Activated T-cell treated with anti-CD3 and anti-CD28 coated beads for 24 hours (primary cell): ENCODE measurements at regions not wholly inside any gene's neighbourhood (a gene's known extent, or its start where the extent isn't known, plus 50 kb on each side); places are given as distances from the start of the nearest gene placed in this dataset.

ENCODE experiments used
- DNase-seq: peaks from one replicate; pipeline ENCODE4 v3.0.0-alpha.2; 2020; ENCODE audit warnings: low read depth

DNA sequence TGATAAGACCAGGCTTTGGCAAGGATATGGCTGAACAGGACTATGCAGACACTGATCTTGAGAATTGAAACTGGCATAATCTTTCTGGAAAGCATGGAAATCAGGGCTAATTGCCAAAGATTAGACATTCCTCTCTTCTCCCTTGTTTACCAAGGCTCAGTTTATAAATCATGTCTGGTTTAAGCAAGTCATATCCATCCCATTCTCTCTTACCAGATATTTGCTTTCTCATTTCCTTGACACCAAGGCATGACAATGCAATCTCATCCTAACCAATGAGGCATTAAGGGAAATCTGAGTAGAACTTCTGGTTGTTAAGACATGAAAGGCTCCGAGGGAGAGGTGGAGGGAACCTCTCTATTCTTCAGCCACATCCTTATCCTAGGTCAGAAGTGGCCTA is 110.3 kb upstream of the CEP85L start:
- no peak for DNase-seq

DNA sequence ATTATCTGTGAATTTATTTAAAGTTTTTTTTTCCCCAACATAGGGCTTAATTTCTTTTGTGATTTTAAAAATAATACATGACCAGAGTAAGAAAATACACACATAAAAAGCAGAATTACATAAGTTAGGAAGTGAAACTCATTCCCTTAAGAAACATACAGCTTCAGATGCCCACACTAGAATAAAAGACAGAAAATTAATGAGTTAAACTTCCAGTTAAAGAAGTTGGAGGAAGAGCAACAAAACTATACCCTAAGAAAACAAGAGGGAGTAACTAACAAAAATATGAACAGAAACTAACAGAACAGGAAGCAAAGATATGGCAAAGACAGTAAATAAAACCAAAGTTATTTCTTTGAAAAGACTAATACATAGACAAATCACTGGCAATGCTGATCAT is 107.6 kb upstream of the CEP85L start:
- no peak for DNase-seq

DNA sequence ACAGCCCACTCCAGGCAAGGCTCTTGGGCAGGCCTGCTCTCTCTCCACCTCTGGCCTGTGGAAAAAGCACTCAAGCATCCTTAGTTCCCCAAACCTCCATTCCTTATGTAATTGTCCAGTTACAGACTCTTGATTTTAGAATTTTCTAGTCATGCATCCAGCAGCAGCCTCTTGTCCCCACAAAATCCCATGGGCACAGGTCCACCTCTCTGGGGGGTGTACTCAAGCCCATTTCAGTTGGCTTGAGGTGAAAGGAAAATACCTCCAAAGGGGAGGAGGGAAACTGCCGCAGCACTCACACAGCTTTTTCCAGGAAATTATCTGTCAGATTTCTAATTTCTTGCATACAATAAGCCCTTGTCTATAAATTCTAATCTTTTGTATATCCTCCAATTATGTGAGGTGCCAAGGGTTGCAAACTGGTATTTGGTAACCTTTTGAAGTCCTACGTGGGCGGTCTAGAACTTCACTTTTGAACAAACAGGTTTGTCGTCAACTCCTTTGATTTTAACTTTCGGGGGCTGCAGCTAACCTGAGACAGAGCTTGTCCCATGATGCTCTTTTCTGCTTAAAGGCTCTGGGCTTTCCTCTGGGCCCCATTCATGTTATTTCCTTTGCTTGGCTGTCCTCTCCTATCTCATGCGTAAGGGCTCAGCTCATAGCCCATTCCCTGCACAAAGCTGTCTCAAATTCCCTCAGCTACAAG is 104.7 kb upstream of the CEP85L start:
- DNase-seq = no peak

DNA sequence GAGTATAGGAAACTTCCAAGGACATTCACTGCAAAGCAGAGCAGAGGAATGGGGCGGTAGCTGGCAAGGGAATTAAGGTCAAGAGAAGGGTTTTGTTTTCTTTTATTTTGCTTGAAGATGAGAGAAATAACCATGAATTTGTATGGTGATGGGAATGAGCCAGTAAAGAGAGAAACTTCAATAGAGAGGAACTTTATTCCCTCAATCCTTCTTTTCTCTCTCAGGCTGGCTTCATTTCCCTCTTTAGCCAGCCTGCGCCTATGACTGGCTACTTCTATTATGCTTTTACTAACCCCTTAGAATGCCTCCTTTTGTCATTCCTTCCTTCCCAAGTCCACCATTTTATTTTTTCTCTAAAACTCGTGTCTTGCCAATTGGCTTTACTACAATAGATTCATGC is 101.4 kb upstream of the CEP85L start:
- no peak for DNase-seq

DNA sequence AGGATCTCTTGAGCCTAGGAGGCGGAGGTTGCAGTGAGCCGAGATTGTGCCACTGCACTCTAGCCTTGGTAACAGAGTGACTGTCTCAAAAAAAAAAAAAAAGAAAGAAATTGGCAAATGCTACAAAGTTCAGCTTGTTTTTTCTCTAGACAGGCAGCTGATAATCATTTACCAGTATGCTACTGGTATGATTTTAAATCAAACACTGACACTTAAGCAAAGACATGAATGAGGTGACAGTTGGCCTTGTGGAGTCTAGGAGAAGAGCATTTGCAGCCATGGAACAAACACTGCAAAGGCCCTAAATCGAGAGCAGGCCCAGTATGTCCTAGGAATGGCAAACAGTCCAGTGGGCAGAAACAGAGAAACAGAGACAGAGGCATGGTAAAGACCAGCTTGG is 99.7 kb upstream of the CEP85L start:
- DNase-seq = no peak

DNA sequence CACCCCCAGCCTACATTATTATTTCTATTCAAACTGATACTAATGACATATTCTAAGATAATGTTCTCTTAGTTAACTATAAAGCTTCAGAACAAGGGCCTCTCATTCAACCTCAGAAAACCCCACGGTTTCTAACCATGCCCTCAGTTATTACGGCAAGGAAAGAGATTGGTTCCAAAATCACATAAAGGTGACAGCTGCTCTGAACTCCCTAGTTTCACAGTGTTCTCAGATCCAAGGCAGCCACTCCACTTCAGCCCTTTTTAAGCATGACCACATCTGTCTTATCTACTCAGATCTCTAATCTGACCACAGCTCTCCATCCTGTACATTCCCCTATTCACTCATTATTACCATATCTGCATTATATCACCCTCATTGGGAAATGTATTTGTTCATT is 98.8 kb upstream of the CEP85L start:
- no peak for DNase-seq

DNA sequence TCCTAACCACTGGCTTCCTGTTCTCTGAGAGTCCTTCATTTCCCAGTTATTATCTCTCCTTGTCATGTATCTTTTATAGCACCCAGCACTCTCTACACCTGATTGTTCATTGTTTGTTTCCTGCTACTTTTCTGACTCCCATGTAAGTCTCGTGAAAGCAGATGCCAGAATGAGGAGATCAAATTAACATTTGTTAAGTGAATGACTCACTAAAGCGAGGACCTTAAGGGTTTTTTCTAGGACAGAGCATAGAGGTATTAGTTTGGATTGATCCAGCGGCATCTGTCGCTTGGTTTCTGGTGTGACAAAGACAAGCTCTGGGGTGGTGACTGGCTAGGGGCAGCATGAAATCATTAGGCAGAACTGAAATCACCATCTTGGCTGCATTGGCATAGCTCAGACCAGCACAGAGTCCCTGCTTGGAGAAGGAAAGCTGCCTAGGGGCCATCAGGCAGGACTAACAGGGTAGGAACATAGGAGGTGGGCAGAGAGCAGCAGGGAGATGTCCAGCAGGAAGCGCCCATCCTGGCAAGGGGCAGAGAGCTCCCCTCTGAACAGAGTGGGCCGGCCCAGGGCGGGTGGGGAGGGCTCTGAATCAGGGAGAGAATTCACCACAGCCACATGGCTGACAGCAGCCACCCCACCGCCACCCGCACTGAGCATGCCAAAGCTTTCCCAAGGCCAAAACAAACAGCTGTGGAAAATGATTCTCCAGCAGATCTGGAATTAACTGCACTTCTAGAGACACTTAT is 97.1 kb upstream of the CEP85L start:
- DNase-seq = no peak

DNA sequence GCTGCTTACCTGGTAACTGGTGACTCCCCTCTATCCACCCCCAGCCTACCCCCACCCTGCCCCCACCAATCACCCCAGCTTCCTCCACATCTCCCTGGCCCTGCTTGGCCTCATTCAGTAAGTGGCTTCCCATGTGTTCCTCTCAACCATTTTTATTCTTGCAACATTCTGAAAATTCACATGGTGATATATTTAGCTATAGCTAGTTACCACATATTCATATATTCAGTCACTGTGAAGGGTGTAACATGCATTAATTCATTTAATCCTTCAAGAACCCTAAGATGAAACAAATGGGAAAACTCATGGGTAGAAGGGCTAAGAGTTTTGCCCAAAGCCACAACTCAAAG is 95.4 kb upstream of the CEP85L start:
- DNase-seq = no peak

DNA sequence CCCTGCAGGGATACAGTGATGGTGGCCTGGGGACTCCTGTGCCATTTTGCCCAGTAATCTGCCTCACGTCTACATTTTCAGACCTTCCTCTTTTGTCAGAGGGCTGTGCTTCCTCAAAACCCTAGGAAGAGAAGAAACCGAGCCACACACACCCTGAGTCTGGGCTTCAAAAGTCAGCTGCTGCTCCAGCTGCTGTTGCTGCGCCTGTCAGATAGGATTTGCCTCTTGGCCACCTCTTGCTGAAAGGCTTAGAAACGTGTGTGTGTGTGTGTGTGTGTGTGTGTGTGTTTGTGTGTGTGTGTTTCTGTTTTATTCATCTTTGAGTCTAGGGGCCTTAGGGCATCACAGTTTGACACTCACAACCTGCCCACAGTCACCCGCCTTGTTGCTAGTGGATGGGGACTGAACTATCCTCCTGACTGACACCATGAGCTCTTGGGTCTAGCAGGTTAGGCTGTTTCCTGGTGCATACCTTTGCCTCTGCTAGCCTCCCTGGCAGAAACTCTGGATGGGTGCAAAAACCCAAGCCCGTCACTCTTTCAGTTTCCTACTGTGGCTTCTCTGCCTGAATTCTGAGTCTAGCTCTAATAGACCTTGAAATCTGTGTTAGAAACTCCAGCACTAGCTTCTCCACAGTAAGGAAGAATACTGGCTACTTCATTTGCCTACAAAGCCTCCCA is 94.9 kb upstream of the CEP85L start:
- no peak for DNase-seq

DNA sequence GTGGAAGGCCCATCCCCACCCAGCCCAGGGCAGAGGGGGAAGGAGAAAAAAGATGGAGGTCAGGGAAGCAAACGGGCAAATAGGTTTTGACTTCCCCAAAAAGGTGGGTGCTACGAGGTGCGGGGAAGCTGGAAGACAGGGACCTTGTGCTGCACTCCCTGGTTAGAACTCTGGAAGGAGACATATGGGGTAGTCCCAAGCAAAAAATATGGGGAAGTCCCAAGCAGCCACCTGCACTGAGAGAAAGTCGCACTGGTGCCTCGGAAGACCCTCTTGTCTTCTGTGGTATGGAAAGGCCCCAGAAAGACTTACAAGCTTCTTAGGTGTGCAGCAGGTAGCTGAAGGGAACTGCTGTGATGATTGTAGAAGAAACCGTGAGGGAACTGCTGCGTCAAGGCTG is 93.8 kb upstream of the CEP85L start:
- no peak for DNase-seq

DNA sequence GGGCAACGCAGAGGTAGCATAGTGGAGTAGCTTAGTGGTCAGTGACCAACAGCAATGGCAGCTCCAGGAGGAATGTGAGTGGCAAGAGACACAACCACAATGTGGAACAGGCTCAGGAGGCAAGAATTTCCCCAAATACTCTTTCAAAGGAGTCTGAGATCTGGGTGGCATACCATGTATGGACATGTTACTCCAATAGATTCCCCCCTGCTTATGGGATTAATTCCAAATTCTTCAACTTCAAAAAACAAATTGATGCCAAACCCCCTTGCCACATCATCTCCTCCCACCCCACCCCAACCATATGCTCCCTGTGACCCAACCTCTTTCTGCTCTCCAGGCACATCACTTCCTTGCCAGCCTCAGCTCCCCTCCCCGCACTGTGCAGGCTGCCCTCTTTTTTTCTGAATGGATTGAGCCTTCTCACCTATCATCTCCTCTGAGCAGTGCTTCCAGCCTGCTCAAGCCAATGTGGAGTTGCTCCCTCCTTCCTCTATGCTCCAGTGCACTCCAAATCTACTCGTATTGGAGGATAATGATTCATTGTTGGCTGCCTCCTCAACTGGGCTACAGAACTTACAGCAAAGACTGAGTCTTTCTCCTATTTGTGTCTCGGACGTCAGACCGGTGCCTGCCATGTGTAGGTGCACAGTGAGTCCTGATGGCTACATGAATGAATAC is 93.0 kb upstream of the CEP85L start:
- no peak for DNase-seq

DNA sequence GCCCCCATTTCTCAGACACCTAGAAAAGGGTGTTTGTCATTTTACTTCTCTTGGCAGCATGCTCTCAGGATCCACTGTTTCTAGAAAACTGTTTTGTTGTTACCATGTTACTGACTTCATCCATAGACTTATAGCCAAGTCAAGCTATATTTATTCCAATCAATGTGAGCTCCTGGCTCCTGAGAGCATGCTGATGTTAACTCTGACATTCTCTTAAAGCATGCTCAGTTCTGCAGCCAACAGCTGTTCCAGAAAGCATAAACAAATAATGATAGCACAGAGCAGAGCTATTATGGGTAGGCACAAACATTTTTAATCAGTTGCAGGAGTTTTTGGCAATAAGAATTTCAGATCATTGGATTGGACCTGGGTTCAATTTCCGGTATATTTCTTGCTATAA is 92.4 kb upstream of the CEP85L start:
- DNase-seq = no peak

DNA sequence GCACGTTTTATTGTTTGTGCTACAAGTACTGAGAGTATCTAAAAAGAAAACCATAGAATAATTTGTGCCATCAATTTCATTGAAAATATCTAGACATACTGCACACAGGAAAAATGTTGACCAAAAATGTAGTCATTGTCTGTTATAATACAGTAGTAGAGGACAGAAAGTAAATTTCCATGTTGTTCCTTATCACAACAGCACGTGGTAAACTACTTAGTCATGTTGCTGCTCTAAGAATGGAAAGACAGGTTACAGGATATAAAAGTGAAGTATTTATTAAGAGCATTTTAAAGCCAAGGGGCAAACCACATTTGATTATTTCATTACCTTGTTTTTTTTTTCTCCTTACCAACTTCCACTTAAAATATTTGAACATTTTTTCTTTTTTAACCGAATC is 89.0 kb upstream of the CEP85L start:
- no peak for DNase-seq

DNA sequence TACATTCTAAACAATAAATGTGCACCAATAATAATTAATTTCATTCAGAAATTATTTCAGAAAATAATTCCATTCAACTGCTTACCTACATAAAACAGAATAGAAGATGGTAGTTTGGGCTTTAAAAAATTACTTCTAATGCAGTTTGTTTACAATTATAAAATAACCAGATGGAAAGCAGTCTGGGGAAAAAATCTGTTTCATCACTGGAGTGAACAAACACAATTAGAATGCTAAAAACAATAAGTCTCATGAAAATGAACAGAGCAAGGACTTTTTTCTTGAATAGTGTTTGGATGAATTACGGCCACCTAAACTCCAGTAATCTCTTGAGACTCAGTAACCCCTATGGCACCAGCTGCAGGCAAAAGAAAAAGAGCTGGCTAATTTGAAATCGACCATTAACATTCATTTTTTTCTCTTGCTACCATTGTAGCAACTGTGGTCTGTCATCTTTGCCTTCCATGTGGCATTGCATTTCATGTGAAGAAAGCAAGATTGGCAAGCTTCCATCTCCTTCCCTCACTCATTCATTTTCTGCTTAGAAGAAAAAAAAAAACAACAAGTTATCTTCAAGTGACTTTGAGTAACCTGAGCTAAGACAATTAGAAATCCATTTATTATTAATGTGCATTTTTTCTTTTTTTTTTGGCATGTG is 88.4 kb upstream of the CEP85L start:
- DNase-seq = no peak

DNA sequence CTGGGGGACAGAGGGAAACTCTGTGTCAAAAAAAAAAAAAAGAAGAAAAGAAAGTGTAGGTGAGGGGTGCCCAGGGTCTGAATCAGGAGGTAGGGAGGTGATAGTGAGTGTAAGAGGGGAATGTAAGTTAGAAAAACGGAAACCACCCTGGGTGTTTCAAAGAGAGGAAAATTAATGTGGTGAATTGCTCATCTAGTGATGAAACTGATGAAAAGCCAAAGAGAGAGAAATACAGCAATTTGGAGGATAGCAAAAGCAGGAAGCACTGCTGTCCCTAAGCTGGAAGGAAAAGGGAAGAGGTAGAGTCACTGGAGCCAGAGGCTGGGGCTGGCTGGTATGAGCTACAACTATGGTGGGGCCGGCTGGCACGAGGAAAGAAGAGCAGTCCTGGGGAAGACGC is 85.0 kb upstream of the CEP85L start:
- DNase-seq = no peak

DNA sequence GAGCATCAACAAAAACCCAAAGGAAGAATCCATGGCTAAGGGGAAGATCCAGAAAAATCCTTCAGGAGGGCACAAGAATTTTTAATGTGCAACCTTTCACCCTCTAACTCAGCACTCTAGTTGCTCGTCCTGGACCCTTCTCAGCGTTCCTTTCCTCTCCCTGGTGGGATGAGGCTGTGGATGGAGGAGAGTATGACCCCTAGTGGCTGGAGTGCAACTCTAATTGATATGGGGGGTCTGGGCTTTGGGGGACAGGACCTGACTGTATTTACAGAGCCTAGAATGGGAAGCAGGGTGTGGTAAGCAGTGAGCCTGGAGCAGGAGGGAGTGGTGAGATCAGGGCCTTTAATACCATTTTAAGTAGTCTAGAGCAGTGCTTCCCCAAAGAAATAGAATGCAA is 83.9 kb upstream of the CEP85L start:
- no peak for DNase-seq

DNA sequence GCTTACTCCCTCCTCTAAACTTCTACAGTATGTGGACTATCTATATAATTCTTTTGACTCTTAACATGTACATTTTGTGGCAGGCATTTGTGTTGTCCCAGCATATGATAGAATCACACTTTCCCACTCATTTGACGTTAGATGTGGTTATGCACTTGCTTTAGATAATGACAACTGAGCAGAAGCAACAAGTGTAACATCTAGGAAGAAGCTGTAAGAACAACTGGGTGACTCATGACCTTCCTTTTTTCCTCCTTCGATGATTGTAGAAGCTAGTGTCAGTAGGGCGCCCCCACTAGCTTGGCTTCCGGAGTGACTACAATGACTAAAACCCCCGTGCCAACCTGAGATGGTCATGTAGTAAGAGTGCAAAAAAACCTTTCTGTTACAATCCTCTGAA is 74.6 kb upstream of the CEP85L start:
- DNase-seq = peak; percentile 74

DNA sequence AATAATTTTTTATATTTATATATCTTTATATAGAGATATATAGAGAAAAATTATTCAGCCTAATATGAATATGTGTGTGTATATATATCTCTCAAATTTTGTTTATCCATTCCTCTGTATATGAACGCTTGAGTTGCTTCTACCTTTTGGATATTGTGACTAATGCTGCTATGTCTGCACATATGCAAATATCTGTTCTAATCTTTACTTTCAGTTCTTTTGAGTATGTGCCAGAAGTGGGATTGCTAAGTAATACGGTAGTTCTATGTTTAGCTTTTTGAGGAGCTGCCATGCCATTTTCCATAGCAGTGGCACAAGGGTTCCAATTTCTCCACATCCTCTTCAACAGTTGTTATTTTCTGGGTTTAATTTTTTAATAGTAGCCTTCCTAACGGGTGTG is 72.8 kb upstream of the CEP85L start:
- no peak for DNase-seq

DNA sequence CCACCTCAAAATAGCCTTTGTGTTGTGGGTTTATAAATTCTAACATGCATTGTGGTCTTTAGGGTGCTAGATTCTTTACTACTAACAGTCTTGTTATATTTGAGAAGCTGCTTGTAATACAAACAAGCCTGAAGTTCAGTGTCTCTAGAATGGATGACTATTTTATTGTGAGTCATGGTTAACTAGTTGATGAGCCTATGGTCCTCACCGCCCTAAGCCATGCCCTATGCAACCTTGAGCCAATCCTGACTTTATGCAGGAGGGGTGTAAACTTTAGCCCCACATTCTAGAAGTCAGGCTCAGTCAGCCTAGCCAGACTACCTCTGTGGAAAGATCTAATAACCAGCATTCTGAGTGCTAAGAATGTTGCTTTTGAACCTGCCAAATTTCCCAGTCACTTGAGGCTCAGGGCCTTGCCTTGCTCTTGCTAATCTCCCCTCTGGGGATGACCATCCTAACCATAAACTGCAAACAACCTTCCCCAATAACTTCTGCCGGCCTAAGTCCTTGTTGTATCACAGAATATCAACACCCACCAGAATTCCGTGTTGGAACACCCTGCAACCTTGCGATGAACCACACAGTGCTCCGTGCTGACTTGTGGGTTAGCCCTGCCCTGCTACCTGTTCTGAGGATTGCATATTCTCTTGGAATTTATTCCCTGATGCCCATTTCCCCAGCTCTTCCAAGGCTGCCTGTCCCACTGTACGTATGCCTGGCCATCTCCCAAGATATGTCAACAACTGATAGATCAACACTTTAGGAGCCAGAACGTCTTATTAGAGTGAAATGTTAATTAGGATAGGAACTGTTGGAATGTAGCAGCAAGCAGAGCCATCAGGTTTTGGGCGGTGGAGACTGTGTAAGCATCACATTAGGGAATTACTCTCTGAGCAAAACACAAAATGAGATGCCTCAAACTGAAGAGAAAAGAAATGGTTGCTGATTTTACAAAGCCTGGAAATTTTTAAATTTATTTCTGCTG is 71.7 kb upstream of the CEP85L start:
- DNase-seq = no peak

DNA sequence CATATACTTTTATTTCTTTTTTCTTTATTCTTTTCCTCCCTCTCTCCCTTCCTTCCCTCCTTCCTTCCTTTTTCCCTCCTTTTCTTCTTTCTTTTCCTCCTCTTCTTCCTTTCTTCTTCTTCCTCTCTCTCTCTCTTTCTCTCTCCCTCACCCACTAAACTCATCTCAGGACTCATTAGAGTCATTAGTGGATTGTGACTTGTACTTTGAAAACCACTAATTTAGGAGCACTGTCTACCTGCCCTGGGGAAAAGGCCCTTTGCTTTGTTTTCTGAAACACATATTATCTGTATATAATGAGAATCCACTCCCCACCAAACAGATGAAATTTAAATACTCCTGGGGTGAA is 68.7 kb upstream of the CEP85L start:
- DNase-seq = no peak
